Fibroblast of mammary gland (primary cell): ENCODE measurements at regions not wholly inside any gene's neighbourhood (a gene's known extent, or its start where the extent isn't known, plus 50 kb on each side); places are given as distances from the start of the nearest gene placed in this dataset.

Experiments used
- DNase-seq: peaks from one replicate; pipeline ENCODE4 v3.0.0-alpha.2; 2010; ENCODE audit warnings: low read depth
- H3K4me3 ChIP-seq: 2 replicates; pipeline ENCODE4 v1.5.1; 2011; ENCODE audit warnings: low read depth, mild to moderate bottlenecking, low read length, moderate library complexity; ENCODE audit not compliant: control insufficient read depth
- TF ChIP-seq, protein P1 (sequence below): conservative IDR thresholded peaks from 2 replicates; pipeline ENCODE4 v1.5.1; 2011; ENCODE audit warnings: low read depth, low read length, inconsistent platforms; ENCODE audit not compliant: control insufficient read depth, insufficient read depth

DNA sequence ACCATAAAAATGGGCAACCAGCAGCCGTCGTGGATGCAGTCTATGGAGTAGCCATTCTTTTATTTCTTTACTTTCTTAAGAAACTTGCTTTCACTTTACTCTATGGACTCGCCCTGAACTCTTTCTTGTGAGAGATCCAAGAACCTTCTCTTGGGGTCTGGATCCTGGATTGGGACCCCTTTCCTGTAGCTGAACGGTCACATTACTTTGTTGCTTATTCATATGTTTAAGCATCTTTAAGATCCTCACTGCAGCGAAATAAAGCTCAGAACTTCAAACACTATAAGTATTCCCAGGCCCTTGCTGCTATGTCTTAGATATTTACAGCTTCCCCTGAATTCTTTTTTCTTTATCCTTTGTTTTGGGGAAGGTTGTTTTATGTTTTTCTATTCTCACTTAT, 187.8 kb upstream of the DDI1 start:
- no peak overlapping the region for H3K4me3 ChIP-seq
- DNase-seq, result no peak
- TF ChIP-seq, protein P1, sequence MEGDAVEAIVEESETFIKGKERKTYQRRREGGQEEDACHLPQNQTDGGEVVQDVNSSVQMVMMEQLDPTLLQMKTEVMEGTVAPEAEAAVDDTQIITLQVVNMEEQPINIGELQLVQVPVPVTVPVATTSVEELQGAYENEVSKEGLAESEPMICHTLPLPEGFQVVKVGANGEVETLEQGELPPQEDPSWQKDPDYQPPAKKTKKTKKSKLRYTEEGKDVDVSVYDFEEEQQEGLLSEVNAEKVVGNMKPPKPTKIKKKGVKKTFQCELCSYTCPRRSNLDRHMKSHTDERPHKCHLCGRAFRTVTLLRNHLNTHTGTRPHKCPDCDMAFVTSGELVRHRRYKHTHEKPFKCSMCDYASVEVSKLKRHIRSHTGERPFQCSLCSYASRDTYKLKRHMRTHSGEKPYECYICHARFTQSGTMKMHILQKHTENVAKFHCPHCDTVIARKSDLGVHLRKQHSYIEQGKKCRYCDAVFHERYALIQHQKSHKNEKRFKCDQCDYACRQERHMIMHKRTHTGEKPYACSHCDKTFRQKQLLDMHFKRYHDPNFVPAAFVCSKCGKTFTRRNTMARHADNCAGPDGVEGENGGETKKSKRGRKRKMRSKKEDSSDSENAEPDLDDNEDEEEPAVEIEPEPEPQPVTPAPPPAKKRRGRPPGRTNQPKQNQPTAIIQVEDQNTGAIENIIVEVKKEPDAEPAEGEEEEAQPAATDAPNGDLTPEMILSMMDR, result no peak

DNA sequence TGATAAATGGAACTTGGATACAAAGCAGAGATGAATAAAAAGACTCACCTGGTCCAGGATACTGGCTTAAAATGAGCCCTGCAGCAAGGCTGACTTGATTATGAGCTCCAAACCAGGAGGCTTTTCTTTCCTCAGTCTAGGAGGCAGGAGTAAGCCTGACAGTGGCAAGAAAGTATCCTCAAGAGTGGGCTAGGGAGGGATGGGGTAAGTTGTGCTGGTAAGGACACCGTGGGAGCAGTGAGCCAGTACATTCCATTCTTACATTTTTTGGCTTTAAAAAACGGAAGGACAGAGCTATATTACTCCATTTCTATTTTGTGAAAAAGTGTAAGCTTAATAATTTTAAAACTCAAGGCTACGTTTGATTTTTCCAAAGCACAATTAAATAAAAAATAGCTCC, 187.1 kb upstream of the DDI1 start:
- TF ChIP-seq, protein P1, result no peak
- H3K4me3 ChIP-seq, result no peak overlapping the region
- DNase-seq, result no peak

DNA sequence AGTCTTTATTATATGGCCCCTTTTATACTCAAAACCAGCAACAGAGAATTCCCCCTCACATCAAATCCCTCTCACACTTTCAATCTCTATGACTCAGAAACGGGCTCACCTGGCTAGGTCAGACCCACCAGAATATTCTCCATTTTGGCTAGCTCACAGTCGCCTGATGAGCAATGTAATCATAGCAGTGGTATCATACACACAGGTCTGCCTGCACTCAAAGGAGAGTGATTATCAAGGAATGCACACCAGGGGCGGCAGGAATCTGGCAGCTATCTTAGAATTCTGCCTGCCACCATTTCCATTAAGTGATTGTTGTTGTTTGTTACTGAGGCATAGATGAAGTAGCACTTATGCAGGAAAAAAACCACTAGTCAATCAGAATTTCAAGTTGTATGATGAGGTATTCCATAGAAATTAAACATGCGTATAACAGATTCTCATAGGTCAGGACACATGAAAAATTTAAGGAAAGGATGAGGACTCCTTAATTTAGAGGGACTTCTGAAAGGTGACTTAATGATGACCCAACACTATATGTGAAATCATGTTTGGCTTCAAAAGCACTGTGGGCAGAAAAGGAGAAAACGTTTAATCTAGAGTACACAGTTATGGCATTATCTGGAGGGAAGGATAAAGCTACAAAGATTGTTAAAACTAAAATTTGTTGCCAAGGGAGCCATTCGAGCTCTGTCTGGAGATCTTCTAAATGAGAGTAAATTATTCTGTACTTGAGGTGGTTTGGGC, 185.8 kb upstream of the DDI1 start:
- no peak overlapping the region for H3K4me3 ChIP-seq
- DNase-seq, result no peak
- TF ChIP-seq, protein P1, result no peak

DNA sequence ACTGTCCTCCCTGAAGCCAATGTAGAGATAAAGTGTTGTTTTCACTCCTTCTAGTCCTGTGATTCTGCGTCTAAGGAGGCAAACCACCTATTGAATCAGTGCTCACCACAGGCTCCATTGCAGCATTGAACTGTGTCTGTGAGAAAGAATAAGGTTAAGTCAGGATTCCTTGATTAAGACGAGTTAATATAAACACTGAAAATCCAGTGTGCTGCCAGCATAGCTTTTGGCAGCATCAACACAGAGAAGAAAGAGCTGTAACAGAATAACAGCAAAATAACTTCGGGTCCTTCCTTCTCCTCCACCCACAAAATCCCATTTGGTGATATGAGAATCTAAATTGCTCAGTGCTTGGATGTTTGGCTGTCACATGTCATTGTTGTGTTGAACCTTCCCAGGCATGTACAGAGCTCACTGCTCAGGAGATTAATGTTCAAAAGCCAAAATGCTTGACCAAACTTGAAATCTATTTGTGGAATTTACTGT, 185.2 kb upstream of the DDI1 start:
- peak; percentile 41 for DNase-seq
- H3K4me3 ChIP-seq, result no peak overlapping the region
- TF ChIP-seq, protein P1, result no peak
